ENCODE measurements at regions not wholly inside any gene's neighbourhood (a gene's known extent, or its start where the extent isn't known, plus 50 kb on each side); places are given as distances from the start of the nearest gene placed in this dataset.
"Not testable (repeated sequence)": the region's sequence is repeated elsewhere in the genome, so short reads cannot be mapped to it uniquely, and the experiment has no call there.

DNA sequence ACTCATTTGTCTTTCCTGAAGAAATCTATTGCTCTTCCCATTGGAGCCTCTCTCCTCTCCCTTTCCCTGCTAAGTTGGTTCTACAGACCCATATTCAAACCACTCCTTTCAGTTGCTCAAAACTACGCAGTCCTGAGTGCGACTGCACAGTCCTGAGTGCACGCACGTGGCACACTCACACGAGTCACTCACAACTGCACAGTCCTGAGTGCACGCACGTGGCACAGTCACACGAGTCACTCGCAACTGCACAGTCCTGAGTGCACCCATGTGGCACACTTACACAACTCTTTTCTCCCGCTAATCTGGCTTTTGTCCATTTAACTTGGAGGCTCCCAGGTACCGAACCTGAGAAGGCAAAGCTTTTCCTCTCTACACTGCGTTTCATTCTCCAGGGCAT, 159.7 kb downstream of the RNASET2 start:
- intact Hi-C loops (cut with DNase I) = no loop called here
- H3K9me3 ChIP-seq = no peaks in the 10 kb centered on the region
- no peaks in the 10 kb centered on the region for H3K27me3 ChIP-seq (ENCODE audit: low read depth)
- TF ChIP-seq, protein P1, sequence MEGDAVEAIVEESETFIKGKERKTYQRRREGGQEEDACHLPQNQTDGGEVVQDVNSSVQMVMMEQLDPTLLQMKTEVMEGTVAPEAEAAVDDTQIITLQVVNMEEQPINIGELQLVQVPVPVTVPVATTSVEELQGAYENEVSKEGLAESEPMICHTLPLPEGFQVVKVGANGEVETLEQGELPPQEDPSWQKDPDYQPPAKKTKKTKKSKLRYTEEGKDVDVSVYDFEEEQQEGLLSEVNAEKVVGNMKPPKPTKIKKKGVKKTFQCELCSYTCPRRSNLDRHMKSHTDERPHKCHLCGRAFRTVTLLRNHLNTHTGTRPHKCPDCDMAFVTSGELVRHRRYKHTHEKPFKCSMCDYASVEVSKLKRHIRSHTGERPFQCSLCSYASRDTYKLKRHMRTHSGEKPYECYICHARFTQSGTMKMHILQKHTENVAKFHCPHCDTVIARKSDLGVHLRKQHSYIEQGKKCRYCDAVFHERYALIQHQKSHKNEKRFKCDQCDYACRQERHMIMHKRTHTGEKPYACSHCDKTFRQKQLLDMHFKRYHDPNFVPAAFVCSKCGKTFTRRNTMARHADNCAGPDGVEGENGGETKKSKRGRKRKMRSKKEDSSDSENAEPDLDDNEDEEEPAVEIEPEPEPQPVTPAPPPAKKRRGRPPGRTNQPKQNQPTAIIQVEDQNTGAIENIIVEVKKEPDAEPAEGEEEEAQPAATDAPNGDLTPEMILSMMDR (IDR thresholded peaks at IDR 0.05) = no peak
- H3K4me1 ChIP-seq = no peaks in the 10 kb centered on the region
- no peak overlapping the region for H3K27ac ChIP-seq
- H3K4me3 ChIP-seq = no peak overlapping the region
- H3K36me3 ChIP-seq = no peaks in the 10 kb centered on the region
- ATAC-seq = no peak
- no peak for DNase-seq

DNA sequence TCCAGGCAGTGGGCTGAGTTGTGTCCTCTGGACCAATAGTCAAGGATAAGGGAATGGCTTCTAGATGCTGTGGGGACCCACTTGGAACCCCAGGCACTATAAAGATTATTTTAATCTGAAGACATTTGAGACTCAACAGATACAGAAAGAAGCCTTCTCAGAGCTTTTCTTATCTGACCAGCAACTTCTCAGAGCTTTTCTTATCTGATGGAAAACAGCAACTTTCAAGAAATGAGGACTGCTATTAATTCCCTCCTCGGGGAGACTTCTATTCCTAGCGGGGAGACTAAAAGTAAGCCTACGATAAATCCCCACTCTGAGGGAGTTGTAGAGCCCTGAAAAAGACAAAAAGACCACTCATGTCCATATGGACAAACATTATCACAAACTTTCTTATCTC, 160.5 kb downstream of the RNASET2 start:
- no peaks in the 10 kb centered on the region for H3K27me3 ChIP-seq (ENCODE audit: low read depth)
- no peaks in the 10 kb centered on the region for H3K9me3 ChIP-seq
- no peak overlapping the region for H3K27ac ChIP-seq
- H3K36me3 ChIP-seq = no peaks in the 10 kb centered on the region
- TF ChIP-seq, protein P1 (IDR thresholded peaks at IDR 0.05) = no peak
- intact Hi-C loops (cut with DNase I) = no loop called here
- H3K4me1 ChIP-seq = no peaks in the 10 kb centered on the region
- no peak for ATAC-seq
- DNase-seq = no peak
- no peak overlapping the region for H3K4me3 ChIP-seq

DNA sequence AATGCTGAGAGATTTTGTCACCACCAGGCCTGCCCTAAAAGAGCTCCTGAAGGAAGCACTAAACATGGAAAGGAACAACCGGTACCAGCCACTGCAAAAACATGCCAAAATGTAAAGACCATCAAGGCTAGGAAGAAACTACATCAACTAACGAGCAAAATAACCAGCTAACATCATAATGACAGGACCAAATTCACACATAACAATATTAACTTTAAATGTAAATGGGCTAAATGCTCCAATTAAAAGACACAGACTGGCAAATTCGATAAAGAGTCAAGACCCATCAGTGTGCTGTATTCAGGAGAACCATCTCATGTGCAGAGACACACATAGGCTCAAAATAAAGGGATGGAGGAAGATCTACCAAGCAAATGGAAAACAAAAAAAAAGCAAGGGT, 163.8 kb upstream of the RPS6KA2 start:
- H3K4me3 ChIP-seq; ATAC-seq; intact Hi-C loops (cut with DNase I); H3K27ac ChIP-seq; H3K4me1 ChIP-seq; H3K27me3 ChIP-seq (ENCODE audit: low read depth); DNase-seq; H3K36me3 ChIP-seq; H3K9me3 ChIP-seq: not testable (repeated sequence)

DNA sequence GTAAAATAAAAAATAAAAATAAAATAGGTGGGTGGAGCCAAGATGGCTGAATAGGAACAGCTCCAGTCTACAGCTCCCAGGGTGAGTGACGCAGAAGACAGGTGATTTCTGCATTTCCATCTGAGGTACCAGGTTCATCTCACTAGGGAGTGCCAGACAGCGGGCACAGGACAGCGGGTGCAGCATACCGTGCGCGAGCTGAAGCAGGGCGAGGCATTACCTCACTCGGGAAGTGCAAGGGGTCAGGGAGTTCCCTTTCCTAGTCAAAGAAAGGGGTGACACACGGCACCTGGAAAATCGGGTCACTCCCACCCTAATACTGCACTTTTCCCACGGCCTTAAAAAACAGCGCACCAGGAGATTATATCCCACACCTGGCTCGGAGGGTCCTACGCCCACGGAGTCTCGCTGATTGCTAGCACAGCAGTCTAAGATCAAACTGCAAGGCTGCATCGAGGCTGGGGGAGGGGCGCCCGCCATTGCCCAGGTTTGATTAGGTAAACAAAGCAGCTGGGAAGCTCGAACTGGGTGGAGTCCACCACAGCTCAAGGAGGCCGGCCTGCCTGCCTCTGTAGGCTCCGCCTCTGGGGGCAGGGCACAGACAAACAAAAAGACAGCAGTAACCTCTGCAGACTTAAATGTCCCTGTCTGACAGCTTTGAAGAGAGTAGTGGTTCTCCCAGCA, 161.9 kb upstream of the RPS6KA2 start:
- H3K4me1 ChIP-seq; H3K9me3 ChIP-seq; H3K36me3 ChIP-seq; DNase-seq; intact Hi-C loops (cut with DNase I); H3K27ac ChIP-seq; H3K27me3 ChIP-seq (ENCODE audit: low read depth); ATAC-seq; H3K4me3 ChIP-seq: not testable (repeated sequence)

DNA sequence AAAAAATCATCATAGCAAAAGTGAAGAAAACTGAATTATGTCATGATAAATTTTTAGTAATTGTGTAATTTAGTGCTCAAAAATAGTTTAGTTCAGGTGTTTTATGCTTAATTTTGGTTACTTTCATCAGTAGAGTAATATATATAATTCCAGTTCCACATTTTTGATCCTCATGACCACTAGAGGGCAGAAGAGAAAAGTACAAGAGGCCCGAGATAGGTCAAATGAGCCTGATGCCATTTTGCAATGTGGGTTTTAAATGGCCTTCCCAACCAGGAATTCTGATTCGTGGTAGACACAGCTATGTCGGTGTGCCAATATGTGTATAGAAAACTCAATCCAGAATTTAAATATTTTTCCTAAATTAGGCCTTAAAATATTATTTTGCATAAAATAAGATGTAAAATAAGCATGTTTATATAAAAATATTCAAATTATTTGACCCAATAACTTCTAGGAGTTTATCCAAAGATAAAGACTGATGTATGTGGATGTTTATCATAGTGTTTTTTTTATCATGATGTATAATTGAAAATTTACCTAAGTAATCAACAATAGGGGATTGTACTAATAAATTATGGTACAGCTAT, 159.7 kb upstream of the RPS6KA2 start:
- ATAC-seq (peak; percentile 67 to 82), DNase-seq (no peak)
- Histone ChIP-seq H3K27me3 (ENCODE audit: low read depth) (no peaks in the 10 kb centered on the region), H3K27ac (no peak overlapping the region), H3K4me1 (no peaks in the 10 kb centered on the region), H3K9me3 (no peaks in the 10 kb centered on the region), H3K36me3 (no peaks in the 10 kb centered on the region), H3K4me3 (no peak overlapping the region)
- intact Hi-C loops (cut with DNase I) = no loop called here
- TF ChIP-seq, protein P1 (IDR thresholded peaks at IDR 0.05) = peak; percentile 75

DNA sequence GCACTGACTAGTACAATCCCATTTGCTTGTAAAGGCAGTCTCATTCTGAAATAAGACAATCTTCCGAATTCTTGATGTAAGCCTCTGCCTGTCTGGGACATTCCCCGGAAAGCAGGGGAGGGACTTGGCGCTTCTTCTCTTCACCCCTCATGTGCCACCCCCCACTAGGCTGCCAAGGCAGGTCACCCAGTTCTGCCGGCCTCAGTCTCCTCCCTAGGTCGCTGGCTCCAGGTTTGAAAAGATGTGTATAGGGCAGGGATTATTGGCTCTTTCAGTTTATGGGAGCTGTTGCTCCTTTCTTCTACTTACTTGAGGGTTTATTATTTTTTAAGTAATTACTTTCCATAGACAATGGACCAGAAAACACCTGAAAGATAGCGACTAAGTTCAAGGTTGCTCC, 158.1 kb upstream of the RPS6KA2 start:
- TF ChIP-seq, protein P1 (IDR thresholded peaks at IDR 0.05) = no peak
- H3K4me3 ChIP-seq = no peak overlapping the region
- H3K9me3 ChIP-seq = no peaks in the 10 kb centered on the region
- intact Hi-C loops (cut with DNase I) = no loop called here
- H3K36me3 ChIP-seq = no peaks in the 10 kb centered on the region
- H3K27ac ChIP-seq = no peak overlapping the region
- no peak for DNase-seq
- no peaks in the 10 kb centered on the region for H3K27me3 ChIP-seq (ENCODE audit: low read depth)
- no peak for ATAC-seq
- H3K4me1 ChIP-seq = no peaks in the 10 kb centered on the region
